Liver (tissue), 3 donors: ENCODE measurements at regions not wholly inside any gene's neighbourhood (a gene's known extent, or its start where the extent isn't known, plus 50 kb on each side); places are given as distances from the start of the nearest gene placed in this dataset.

Source experiments
- ATF3 ChIP-seq: IDR thresholded peaks from 2 replicates; pipeline ENCODE4 v1.6.1; 2016; ENCODE audit warnings: antibody characterized with exemption
- CTCF ChIP-seq: fragments of 150-350 bp; IDR thresholded peaks from 2 replicates; pipeline ENCODE4 v1.5.1; 2017; ENCODE audit warnings: improper control_type of control experiment, low read depth, low read length; ENCODE audit not compliant: missing input control
- GABPA ChIP-seq, 2 donors: IDR thresholded peaks in 1 of 2; conservative IDR thresholded peaks in 1 of 2; 2 replicates each; pipeline ENCODE4 v1.6.1; 2016; ENCODE audit warnings: antibody characterized with exemption in 2 of 2, mild to moderate bottlenecking in 1 of 2, moderate library complexity in 1 of 2
- HNF4G ChIP-seq: IDR thresholded peaks from 2 replicates; pipeline ENCODE4 v1.6.1; 2016; ENCODE audit warnings: antibody characterized with exemption
- JUND ChIP-seq, 2 donors: IDR thresholded peaks; 2 replicates each; pipeline ENCODE4 v1.6.1; 2016; ENCODE audit warnings: antibody characterized with exemption in 2 of 2
- RAD21 ChIP-seq, 2 donors: IDR thresholded peaks; 2 replicates each; pipeline ENCODE4 v1.6.1; 2016; ENCODE audit warnings: antibody characterized with exemption in 2 of 2, mild to moderate bottlenecking in 2 of 2
- REST ChIP-seq: IDR thresholded peaks from 2 replicates; pipeline ENCODE4 v1.6.1; 2016; ENCODE audit warnings: antibody characterized with exemption, mild to moderate bottlenecking
- RXRA ChIP-seq, 2 donors: IDR thresholded peaks; 2 replicates each; pipeline ENCODE4 v1.6.1; 2017 to 2018; ENCODE audit warnings: antibody characterized with exemption in 2 of 2, mild to moderate bottlenecking in 1 of 2
- SP1 ChIP-seq: IDR thresholded peaks from 2 replicates; pipeline ENCODE4 v1.6.1; 2018; ENCODE audit warnings: antibody characterized with exemption, mild to moderate bottlenecking
- TAF1 ChIP-seq: conservative IDR thresholded peaks from 2 replicates; pipeline ENCODE4 v1.6.1; 2016; ENCODE audit warnings: antibody characterized with exemption, mild to moderate bottlenecking
- YY1 ChIP-seq: IDR thresholded peaks from 2 replicates; pipeline ENCODE4 v1.6.1; 2016; ENCODE audit warnings: antibody characterized with exemption, mild to moderate bottlenecking
- ZBTB33 ChIP-seq: IDR thresholded peaks from 2 replicates; pipeline ENCODE4 v1.6.1; 2016; ENCODE audit warnings: antibody characterized with exemption
- TF ChIP-seq, protein P1 (sequence below): IDR thresholded peaks from 2 replicates; pipeline ENCODE4 v1.6.1; 2016; ENCODE audit warnings: antibody characterized with exemption
- donor health status: healthy.
- donor health status: healthy.

DNA sequence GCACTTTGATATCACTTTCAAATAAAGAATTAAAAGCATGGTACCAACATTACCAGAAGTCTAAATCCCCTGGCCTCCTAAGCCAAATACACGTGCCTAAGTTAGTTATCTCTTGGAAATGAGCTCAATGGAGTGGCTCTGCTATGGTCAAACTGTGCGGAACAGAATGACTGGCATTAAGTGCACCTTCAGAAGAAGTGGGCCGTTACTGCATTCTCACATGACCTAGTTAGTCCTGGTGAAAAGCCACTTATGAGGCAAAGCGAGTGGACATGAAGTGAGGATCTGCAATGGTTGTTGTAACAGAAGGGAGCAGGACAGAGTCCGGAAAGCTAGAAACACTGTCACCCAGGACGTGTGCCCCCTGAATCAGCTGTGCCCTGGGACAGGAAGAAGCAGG is 633.1 kb downstream of the IRX1 start:
- no peak for TF ChIP-seq CTCF
- TF ChIP-seq REST, result no peak
- no peak for TF ChIP-seq HNF4G
- TF ChIP-seq YY1, result no peak
- no peak for TF ChIP-seq SP1
- no peak for TF ChIP-seq RXRA (IDR thresholded peaks at IDR 0.05)
- TF ChIP-seq, protein P1, sequence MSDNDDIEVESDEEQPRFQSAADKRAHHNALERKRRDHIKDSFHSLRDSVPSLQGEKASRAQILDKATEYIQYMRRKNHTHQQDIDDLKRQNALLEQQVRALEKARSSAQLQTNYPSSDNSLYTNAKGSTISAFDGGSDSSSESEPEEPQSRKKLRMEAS, result no peak
- no peak for TF ChIP-seq GABPA (IDR thresholded peaks at IDR 0.05 in 1 of 2, conservative IDR thresholded peaks at IDR 0.05 in 1 of 2)
- no peak for TF ChIP-seq ATF3
- TF ChIP-seq JUND (IDR thresholded peaks at IDR 0.05), result no peak
- TF ChIP-seq TAF1, result no peak
- TF ChIP-seq RAD21 (IDR thresholded peaks at IDR 0.05), result no peak
- TF ChIP-seq ZBTB33, result no peak
